ENCODE measurements at regions not wholly inside any gene's neighbourhood (a gene's known extent, or its start where the extent isn't known, plus 50 kb on each side); places are given as distances from the start of the nearest gene placed in this dataset.

DNA sequence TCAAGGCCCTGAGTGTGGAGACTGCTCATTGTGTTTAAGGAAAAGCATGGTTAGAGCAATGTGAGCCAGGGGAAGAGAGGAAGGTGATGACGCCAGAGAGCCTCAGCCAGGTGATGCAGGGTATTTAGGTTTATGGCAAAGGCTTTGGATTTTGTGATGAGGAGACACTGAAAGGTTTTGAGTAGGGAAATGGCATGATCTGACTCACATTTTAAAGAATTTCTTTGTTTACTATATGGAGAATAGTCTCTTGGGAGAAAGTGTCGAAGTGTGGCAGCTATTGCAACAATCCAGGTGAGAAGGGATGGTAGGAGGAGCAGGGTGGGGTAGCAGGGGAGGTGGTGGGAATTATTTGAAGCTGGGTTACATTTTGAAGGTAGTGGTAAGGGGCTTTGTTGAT lies 293.4 kb upstream of the IGFBP7 start:
- TF ChIP-seq POLR2A (IDR thresholded peaks at IDR 0.05) (no peak), CTCF (IDR thresholded peaks at IDR 0.05) (no peak), EP300 (IDR thresholded peaks at IDR 0.05) (no peak), POLR2AphosphoS5 (IDR thresholded peaks at IDR 0.05) (no peak)
- H3K9me3 ChIP-seq: no peaks in the 10 kb centered on the region
- WGBS, 2 donors: 68 to 87% methylated on average over 2 of the region's 2 CpGs
- DNase-seq (no peak), ATAC-seq (ENCODE audit: low FRiP score in 2 of 2) (no peak)
- no peaks in the 10 kb centered on the region for H3K27me3 ChIP-seq
- H3K27ac ChIP-seq: no peak overlapping the region
- H3K4me3 ChIP-seq: no peak overlapping the region
- no peaks in the 10 kb centered on the region for H3K36me3 ChIP-seq
- no peaks in the 10 kb centered on the region for H3K4me1 ChIP-seq

DNA sequence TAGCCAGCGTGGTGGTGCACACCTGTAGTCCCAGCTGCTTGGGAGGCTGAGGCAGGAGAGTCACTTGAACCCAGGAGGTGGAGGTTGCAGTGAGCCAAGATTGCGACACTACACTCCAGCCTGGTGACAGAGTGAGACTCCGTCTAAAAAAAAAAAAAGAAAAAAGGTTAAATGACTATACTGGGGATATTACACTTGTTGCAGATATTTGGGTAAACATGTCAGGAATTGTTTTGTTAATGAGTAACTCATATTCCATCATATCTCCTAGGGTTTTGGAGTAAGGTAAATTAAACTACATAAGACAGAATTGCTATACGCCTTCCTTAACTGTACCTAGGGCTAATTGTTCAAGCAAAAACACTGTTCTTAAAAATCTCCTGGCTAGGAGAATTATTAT lies 291.4 kb upstream of the IGFBP7 start:
- H3K4me3 ChIP-seq: no peak overlapping the region
- ATAC-seq (ENCODE audit: low FRiP score in 2 of 2) (no peak), DNase-seq (no peak)
- no peaks in the 10 kb centered on the region for H3K27me3 ChIP-seq
- H3K4me1 ChIP-seq: no peaks in the 10 kb centered on the region
- H3K27ac ChIP-seq: no peak overlapping the region
- 75 to 76% methylated on average over 4 of the region's 4 CpGs for WGBS, 2 donors
- no peaks in the 10 kb centered on the region for H3K36me3 ChIP-seq
- no peaks in the 10 kb centered on the region for H3K9me3 ChIP-seq
- no peak for TF ChIP-seq POLR2AphosphoS5 (IDR thresholded peaks at IDR 0.05)
- no peak for TF ChIP-seq EP300 (IDR thresholded peaks at IDR 0.05)
- no peak for TF ChIP-seq POLR2A (IDR thresholded peaks at IDR 0.05)
- no peak for TF ChIP-seq CTCF (IDR thresholded peaks at IDR 0.05)

GRCh38 chr4:57378766-57379165 lies 268.6 kb upstream of the IGFBP7 start:
- H3K4me3 ChIP-seq: no peak overlapping the region
- DNase-seq (no peak), ATAC-seq (ENCODE audit: low FRiP score in 2 of 2) (no peak)
- no peaks in the 10 kb centered on the region for H3K36me3 ChIP-seq
- no peaks in the 10 kb centered on the region for H3K4me1 ChIP-seq
- no peak for TF ChIP-seq POLR2A (IDR thresholded peaks at IDR 0.05)
- WGBS, 2 donors: 91 to 95% methylated on average over 3 of the region's 3 CpGs
- no peak overlapping the region for H3K27ac ChIP-seq
- H3K27me3 ChIP-seq: no peaks in the 10 kb centered on the region
- no peaks in the 10 kb centered on the region for H3K9me3 ChIP-seq

GRCh38 chr4:57374866-57375595 lies 264.8 kb upstream of the IGFBP7 start:
- ATAC-seq (ENCODE audit: low FRiP score in 2 of 2) (no peak), DNase-seq (no peak)
- H3K4me3 ChIP-seq: no peak overlapping the region
- no peaks in the 10 kb centered on the region for H3K4me1 ChIP-seq
- no peaks in the 10 kb centered on the region for H3K9me3 ChIP-seq
- no peak overlapping the region for H3K27ac ChIP-seq
- 90 to 93% methylated on average over 1 of the region's 1 CpG for WGBS, 2 donors
- H3K36me3 ChIP-seq: no peaks in the 10 kb centered on the region
- no peak for TF ChIP-seq POLR2AphosphoS5 (IDR thresholded peaks at IDR 0.05)
- TF ChIP-seq EP300 (IDR thresholded peaks at IDR 0.05): no peak
- no peak for TF ChIP-seq POLR2A (IDR thresholded peaks at IDR 0.05)
- no peak for TF ChIP-seq CTCF (IDR thresholded peaks at IDR 0.05)
- no peaks in the 10 kb centered on the region for H3K27me3 ChIP-seq

GRCh38 chr4:57373991-57374390 lies 263.8 kb upstream of the IGFBP7 start:
- Histone ChIP-seq H3K4me3 (no peak overlapping the region), H3K36me3 (no peaks in the 10 kb centered on the region), H3K27me3 (no peaks in the 10 kb centered on the region), H3K4me1 (no peaks in the 10 kb centered on the region), H3K9me3 (no peaks in the 10 kb centered on the region), H3K27ac (no peak overlapping the region)
- DNase-seq: no peak
- no peak for TF ChIP-seq EP300 (IDR thresholded peaks at IDR 0.05)
- no peak for TF ChIP-seq POLR2AphosphoS5 (IDR thresholded peaks at IDR 0.05)
- TF ChIP-seq CTCF (IDR thresholded peaks at IDR 0.05): no peak
- TF ChIP-seq POLR2A (IDR thresholded peaks at IDR 0.05): no peak
- WGBS, 2 donors: 81 to 94% methylated on average over 1 of the region's 1 CpG
- ATAC-seq (ENCODE audit: low FRiP score in 2 of 2): no peak
